GM18870 (cell line): ENCODE measurements at regions not wholly inside any gene's neighbourhood (a gene's known extent, or its start where the extent isn't known, plus 50 kb on each side); places are given as distances from the start of the nearest gene placed in this dataset.
"Not testable (repeated sequence)": the region's sequence is repeated elsewhere in the genome, so short reads cannot be mapped to it uniquely, and the experiment has no call there.

Source experiments
- ATAC-seq: cut with Tn5 transposase; IDR thresholded peaks from one replicate; pipeline ENCODE4 v1.9.1; 2021; ENCODE audit warnings: moderate library complexity; ENCODE audit not compliant: unreplicated experiment

- ATAC-seq = no peak
These were observed 140.1 kb upstream of the NR3C1 start for GRCh38 chr5:143543358-143544255.

- no peak for ATAC-seq
These were observed 139.3 kb upstream of the NR3C1 start for GRCh38 chr5:143542798-143543144.

GRCh38 chr5:143541943-143542797 is 138.7 kb upstream of the NR3C1 start:
- ATAC-seq = no peak

- ATAC-seq = no peak
These were observed 136.3 kb upstream of the NR3C1 start for GRCh38 chr5:143539742-143540141.

GRCh38 chr5:143537056-143537455 is 133.6 kb upstream of the NR3C1 start:
- no peak for ATAC-seq

- ATAC-seq = no peak
These were observed 132.9 kb upstream of the NR3C1 start for GRCh38 chr5:143536364-143536763.

GRCh38 chr5:143534761-143535154 is 131.3 kb upstream of the NR3C1 start:
- no peak for ATAC-seq

- ATAC-seq = no peak
These were observed 130.7 kb upstream of the NR3C1 start for GRCh38 chr5:143533978-143534760.

- no peak for ATAC-seq
These were observed 130.0 kb upstream of the NR3C1 start for GRCh38 chr5:143533475-143533874.

GRCh38 chr5:143527808-143528207 is 124.3 kb upstream of the NR3C1 start:
- no peak for ATAC-seq

- no peak for ATAC-seq
These were observed 121.7 kb upstream of the NR3C1 start for GRCh38 chr5:143525176-143525575.

GRCh38 chr5:143524338-143524945 is 121.0 kb upstream of the NR3C1 start:
- ATAC-seq = no peak

- no peak for ATAC-seq
These were observed 118.4 kb upstream of the NR3C1 start for GRCh38 chr5:143521846-143522400.

- ATAC-seq = no peak
These were observed 117.7 kb upstream of the NR3C1 start for GRCh38 chr5:143521141-143521540.

GRCh38 chr5:143519215-143519614 is 115.7 kb upstream of the NR3C1 start:
- ATAC-seq = not testable (repeated sequence)

GRCh38 chr5:143517824-143518223 is 114.3 kb upstream of the NR3C1 start:
- not testable (repeated sequence) for ATAC-seq

- ATAC-seq = no peak
These were observed 112.8 kb upstream of the NR3C1 start for GRCh38 chr5:143516249-143516648.

GRCh38 chr5:143515829-143516228 is 112.3 kb upstream of the NR3C1 start:
- no peak for ATAC-seq

- ATAC-seq = no peak
These were observed 111.3 kb upstream of the NR3C1 start for GRCh38 chr5:143514616-143515335.

GRCh38 chr5:143513720-143514119 is 110.2 kb upstream of the NR3C1 start:
- no peak for ATAC-seq
